ENCODE measurements at regions not wholly inside any gene's neighbourhood (a gene's known extent, or its start where the extent isn't known, plus 50 kb on each side); places are given as distances from the start of the nearest gene placed in this dataset.
"Not testable (repeated sequence)": the region's sequence is repeated elsewhere in the genome, so short reads cannot be mapped to it uniquely, and the experiment has no call there.

- DNase-seq, result no peak
Observed at GRCh38 chr1:200496937-200497336, 87.1 kb upstream of the ZNF281 start.

GRCh38 chr1:200495901-200496300, 86.1 kb upstream of the ZNF281 start:
- no peak for DNase-seq

GRCh38 chr1:200493344-200493743, 83.5 kb upstream of the ZNF281 start:
- DNase-seq, result peak; percentile 66

- no peak for DNase-seq
Observed at GRCh38 chr1:200491103-200491502, 81.3 kb upstream of the ZNF281 start.

GRCh38 chr1:200490183-200490582, 80.3 kb upstream of the ZNF281 start:
- no peak for DNase-seq

- peak; percentile 85 for DNase-seq
Observed at GRCh38 chr1:200488375-200489165, 78.7 kb upstream of the ZNF281 start.

GRCh38 chr1:200487650-200488049, 77.8 kb upstream of the ZNF281 start:
- no peak for DNase-seq

- DNase-seq, result no peak
Observed at GRCh38 chr1:200486634-200487033, 76.8 kb upstream of the ZNF281 start.

- DNase-seq, result not testable (repeated sequence)
Observed at GRCh38 chr1:200484438-200484946, 74.7 kb upstream of the ZNF281 start.

GRCh38 chr1:200483491-200484143, 73.8 kb upstream of the ZNF281 start:
- no peak for DNase-seq

- DNase-seq, result no peak
Observed at GRCh38 chr1:200480964-200481363, 71.1 kb upstream of the ZNF281 start.

- DNase-seq, result no peak
Observed at GRCh38 chr1:200479816-200480215, 70.0 kb upstream of the ZNF281 start.

GRCh38 chr1:200478945-200479558, 69.2 kb upstream of the ZNF281 start:
- DNase-seq, result no peak

GRCh38 chr1:200478239-200478623, 68.4 kb upstream of the ZNF281 start:
- DNase-seq, result no peak

- DNase-seq, result peak; percentile 44
Observed at GRCh38 chr1:200474633-200475032, 64.8 kb upstream of the ZNF281 start.

- peak; percentile 87 for DNase-seq
Observed at GRCh38 chr1:200473698-200474371, 64.0 kb upstream of the ZNF281 start.

- DNase-seq, result no peak
Observed at GRCh38 chr1:200471739-200472138, 61.9 kb upstream of the ZNF281 start.

GRCh38 chr1:200468264-200469001, 58.6 kb upstream of the ZNF281 start:
- DNase-seq, result no peak

- DNase-seq, result no peak
Observed at GRCh38 chr1:200464784-200465400, 55.1 kb upstream of the ZNF281 start.

Data from NCI-H82 (cell line).